Sigmoid colon (tissue), 3 donors: ENCODE measurements at regions not wholly inside any gene's neighbourhood (a gene's known extent, or its start where the extent isn't known, plus 50 kb on each side); places are given as distances from the start of the nearest gene placed in this dataset.

Experiments
- CTCF ChIP-seq, 4 experiments: fragments of 450-650 bp in 3 of 4; fragments of 200-600 bp in 1 of 4; IDR thresholded peaks; one replicate each; pipeline ENCODE4 v1.5.1; 2016 to 2019; ENCODE audit warnings: antibody characterized with exemption in 4 of 4, mild to moderate bottlenecking in 3 of 4, moderate library complexity in 2 of 4
- POLR2A ChIP-seq, 2 donors: fragments of 450-650 bp; IDR thresholded peaks; one replicate each; pipeline ENCODE4 v1.6.1; 2016; ENCODE audit warnings: antibody characterized with exemption in 2 of 2, mild to moderate bottlenecking in 2 of 2, moderate library complexity in 2 of 2

GRCh38 chr5:167661605-167662004 lies 629.8 kb upstream of the WWC1 start:
- no peak for TF ChIP-seq CTCF (IDR thresholded peaks at IDR 0.05)
- TF ChIP-seq POLR2A (IDR thresholded peaks at IDR 0.05): no peak
